NCI-H1417 (cell line): ENCODE measurements at regions not wholly inside any gene's neighbourhood (a gene's known extent, or its start where the extent isn't known, plus 50 kb on each side); places are given as distances from the start of the nearest gene placed in this dataset.

Experiments used
- DNase-seq, 3 experiments: peaks; one replicate each; lab custom pipeline; 2025; lab: John Stamatoyannopoulos, UW

DNA sequence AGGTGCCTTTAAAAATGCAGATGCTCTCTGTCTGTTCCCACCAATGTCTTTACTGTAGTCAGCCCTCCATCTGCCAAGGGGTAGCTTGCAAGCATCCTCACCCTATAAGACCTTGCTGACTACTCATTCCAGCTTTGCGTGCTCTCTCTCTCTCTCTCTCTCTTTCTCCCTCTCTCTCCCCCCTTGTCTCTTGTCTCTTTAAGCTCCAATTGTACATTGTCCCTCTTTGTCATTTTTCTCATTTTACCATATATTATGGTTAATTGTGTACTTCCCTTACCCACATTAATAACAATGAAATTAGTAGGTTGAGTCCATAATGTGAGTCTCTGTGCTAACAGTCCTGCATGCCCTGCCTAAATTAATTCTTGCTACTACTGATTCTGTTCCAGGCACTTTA, 350.2 kb upstream of the CDH4 start:
- no peak for DNase-seq

DNA sequence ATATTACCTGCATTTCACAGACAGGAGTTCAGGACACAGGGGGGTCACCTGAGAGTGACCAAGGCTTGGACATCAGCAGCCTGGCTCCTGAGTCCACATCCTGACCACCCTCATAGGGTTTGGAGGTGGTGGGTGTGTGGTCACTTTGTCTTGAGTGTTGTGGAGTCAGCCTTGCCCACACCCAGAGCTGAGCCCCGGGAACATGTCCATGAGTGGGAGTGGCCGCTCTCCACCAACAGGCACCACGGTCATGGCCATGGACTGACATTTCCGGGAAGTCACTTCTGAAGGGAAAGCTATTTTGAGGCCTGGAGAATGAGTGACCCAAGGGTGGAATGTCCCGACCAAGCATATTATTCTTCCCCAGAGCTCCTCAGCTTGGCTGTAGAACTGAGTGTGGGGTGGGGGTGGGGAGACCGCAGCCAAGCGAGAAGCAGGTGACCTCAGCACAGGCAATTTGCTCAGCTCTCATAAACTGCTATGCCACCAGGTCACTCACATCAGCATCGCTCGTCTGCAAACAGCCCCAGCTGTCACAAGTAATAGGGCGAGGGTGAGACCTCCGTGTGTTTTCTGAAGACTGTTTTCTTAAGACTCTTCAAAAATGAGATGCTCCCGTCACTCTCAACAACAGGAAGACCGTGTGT, 348.6 kb upstream of the CDH4 start:
- peak in 2 of 3 experiments; percentile 33 to 70 for DNase-seq

DNA sequence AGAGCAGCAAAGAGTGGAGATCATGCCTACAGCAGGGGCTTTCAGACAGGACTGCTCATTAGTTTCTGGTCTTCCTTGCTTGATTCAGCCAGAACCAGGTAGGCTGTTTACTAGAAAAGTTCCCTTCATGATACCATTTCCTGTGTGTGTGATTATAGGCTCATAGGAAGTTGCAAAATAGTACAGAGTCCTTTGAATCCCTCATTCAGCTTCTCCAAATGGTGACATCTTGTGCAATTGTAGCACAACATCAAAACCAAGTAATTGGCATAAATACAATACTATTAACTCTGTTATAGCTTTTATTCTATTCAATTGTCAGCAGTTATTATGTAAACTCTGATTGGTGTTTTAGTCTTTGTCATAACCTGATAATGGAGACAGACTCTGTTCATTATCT, 347.3 kb upstream of the CDH4 start:
- peak in 1 of 3 experiments; percentile 28 for DNase-seq

DNA sequence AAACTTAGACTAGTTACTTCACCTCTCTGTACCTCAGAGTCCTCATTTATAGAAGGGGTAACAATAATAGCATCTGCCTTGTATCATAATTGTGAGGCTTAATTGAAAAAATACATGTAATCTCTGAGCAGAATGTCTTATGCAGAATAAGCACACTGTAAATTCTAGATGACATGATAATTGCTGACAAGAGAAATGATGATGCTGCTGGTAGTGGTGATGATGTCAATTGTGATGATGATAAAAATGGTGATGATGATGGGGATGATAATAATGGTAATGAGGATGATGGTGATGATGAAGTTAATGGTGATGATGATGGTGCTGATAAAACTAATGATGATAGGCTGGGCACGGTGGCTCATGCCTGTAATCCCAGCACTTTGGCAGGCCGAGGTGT, 346.1 kb upstream of the CDH4 start:
- DNase-seq: no peak

DNA sequence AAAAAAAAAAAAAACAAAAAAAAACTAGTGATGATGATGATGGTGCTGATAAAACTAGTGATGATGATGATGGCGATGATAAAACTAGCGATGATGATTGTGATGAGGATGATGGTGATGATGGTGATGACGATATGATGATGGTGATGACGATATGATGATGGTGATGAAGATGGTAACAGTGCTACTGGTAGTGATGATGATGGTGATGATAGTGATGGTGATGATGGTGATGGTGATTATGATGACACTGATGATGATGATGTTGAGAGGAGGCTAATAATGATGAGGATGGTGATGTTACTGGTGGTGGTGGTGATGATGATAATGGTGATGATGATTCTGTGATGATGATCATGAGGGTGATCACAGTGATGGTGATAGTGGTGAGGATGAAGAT, 345.5 kb upstream of the CDH4 start:
- DNase-seq: no peak

DNA sequence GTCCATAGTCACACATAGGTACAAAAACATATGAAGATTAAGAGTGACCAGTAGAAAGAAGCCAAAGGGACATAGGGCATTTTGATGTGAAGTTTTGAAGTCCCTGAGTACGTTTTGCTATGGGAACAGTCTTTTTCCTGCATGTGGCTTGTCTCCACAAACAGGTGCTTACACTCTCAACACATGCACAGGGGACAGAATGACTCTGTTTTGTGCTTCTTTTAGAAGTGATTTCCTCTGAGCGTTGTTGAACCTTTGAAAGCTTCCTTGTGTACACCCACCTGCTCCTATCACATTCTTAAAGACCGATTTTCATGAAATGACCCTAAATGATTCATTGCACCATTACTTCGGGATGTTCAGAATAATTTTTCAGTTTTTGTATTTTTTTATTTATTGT, 338.8 kb upstream of the CDH4 start:
- no peak for DNase-seq

DNA sequence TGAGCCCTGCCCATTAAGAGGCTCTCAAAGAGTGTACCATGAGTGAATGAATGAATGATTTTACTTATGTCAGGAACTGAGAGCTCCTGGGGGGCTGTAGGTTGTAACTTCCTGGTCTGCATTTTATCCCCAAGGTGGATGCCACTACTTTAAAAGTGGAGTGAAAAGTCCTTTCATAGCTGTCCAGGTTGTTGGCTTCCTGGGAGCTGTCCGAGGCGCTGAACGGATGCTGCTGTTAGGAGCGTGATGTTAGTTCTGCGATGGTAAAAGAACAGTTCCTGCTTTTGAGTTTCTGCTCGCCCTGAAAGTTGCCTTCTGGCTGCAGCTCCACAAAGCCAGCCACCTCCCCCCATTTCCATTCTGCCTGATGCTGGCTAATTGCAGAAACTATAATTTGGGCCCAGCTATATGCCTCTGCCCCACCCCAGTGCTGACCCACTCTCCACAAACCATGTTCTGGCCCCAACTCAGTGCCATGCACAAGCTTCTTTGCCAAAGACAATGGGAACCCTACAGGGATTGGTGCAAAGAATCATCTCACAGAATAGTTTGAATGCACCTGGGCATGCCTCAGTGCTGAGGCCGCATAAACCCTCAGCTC, 330.9 kb upstream of the CDH4 start:
- DNase-seq: no peak

DNA sequence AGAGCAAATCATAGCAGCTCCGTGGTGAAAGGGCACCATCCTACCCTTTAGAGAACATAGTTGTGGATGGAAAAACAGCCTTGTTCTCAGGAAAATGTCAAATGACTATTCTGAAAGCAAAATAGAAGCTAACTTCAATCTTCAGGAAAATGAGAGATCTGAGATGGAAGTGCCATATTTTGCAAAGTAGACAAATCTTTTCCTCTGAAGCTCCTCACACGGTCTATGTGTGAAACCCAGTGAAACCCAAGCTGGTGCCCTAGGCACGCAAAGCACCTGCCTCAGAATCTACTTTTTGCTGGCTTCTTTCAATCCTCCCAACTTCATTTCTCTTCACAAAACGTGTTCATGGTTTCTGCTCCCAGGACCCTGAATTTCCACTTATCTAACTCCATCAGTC, 325.2 kb upstream of the CDH4 start:
- no peak for DNase-seq

DNA sequence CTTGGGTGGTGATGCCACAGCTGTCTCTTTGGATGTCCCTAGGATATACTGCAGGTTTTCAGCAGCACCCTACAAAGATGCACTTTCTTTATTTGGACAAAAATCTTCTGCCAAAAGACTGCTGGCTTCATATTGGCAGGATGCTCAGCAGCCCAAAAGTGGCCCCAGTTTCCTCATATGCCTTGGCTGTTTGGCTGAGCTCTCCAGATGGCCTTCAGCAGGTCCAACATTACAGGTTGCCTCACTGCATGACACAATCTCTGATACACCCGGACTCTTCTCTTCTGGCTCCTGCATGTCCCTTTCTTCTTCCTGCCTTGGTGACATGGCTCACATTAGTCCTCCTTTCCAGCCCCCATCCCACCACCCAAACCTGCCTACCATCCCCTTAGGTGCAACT, 323.7 kb upstream of the CDH4 start:
- no peak for DNase-seq

DNA sequence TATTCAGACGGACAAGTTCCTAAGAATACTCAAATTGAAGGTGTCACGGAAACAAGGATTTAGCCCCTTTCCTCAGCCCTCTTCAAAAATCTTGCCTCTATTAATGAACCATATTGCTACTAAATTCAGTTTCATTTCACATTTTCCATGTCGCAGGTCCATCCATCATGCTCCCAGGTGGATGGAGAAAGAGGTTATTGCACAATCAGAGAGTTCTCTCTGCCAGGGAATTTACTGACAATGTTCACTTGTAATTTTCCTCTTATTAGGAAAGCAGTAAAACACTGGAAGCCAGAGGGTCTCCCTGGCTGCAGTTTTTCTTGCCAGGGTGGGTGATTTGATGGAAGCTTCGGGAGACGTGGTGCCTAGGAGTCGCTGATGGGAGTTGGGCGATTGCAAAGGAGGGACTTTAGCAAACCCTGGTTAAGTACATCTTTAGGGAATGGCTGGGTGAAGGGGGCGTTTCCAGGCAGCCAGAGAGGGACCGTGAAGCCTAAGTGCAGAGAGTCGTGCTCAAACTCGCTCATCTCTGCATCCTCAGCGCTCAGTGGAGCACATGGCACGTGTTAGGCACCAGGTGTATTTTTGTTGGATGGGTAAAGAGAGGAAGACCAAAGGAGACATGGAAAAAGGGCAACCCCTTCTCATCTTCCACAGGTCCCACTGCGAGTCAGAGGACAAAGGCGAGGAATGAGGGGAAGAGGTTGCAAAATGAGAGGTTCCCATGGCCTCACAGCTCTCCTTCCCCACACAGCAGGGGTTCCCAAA, 321.9 kb upstream of the CDH4 start:
- DNase-seq: no peak

DNA sequence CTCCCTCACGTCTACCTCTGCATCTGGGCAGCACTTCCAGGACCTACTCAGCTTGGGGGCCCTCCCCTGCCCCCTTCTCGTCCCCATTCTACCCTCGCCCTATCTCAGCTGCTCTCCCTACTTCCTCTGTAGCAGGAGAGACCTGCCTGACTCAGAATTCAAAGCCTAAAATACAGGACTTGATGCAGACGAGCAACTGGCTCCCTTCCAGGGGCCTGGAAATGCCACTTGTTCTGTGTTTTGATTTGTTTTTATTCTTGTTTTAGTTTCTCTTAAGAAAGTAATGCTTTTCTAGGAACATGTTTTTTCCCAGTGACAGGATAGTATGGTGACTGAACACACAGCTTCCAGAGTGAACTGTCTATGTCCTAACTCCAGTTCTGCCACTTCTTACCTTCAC, 320.4 kb upstream of the CDH4 start:
- no peak for DNase-seq

DNA sequence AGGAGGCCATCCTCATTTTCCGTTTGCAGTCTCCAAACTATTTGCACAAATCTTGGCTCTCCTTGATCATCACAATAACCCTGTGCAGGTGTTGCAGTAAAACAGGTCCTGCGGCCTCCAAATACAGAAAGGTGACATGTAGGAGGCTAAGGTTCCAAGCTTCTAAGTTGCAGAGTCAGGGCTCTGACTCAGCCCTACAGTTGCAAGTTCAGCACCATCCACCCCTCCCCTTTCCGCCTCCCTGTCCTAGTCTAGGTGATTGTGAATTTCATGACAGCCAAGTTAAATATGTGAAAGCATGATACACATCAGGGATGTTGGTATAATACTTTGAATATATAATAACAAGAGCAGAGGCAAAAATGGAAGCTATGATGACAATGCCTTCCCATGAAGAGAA, 317.3 kb upstream of the CDH4 start:
- DNase-seq: no peak

DNA sequence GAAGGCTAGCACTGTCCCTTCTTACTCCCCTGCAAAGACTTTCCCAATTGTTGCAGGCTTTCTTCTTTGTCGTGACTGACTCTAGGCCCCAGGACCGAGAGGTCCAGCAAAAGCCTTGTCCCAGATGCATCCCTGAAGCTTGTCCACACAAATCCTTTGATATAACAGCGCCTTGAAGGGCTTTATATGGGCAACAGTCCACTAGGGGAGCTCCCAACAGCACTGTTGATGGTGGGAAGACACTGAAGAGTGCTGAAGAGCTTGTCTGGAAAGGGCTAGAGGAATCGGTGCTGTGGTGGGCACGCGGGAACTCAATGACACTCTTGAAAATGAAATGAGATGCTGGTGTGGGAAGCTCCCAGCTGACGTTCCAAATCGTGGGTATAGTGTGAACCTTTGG, 316.1 kb upstream of the CDH4 start:
- peak in 2 of 3 experiments; percentile 23 to 39 for DNase-seq

DNA sequence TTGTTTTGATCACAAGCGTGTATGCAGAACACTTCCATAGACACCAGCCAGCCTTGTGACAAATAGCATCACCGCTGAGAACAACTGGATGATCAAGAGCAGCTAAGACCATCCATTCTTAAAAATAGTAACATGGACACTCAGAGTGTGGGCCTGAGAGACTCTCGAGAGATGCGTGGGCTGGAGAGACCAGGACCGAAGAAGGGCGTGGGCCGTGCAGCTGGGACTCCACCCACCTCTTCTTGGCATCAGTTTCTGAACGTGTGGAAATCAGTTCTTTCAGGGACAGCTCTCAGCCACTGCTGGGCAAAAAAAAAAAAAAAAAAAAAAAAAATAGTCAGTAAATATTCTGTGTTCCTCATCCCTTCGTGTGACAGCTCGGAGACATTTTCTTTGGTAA, 314.5 kb upstream of the CDH4 start:
- DNase-seq: no peak

DNA sequence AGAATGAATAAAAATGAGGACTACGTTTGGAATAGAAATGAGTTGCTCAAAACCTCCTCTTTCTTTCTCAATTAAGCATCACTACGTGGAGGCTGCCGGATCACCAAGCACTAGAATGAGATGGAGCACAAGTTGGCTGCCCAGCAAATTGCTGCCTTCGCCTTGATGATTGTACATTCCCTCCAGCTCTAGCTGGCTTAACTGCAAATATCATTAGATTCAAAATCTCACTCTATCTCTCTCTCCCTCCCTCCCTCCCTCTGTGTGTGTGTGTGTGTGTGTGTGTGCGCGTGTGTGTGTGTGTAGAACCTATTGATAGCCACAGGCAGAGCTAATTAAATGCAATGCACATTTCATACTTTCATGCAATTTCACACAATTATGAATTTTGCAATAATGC, 310.7 kb upstream of the CDH4 start:
- no peak for DNase-seq

DNA sequence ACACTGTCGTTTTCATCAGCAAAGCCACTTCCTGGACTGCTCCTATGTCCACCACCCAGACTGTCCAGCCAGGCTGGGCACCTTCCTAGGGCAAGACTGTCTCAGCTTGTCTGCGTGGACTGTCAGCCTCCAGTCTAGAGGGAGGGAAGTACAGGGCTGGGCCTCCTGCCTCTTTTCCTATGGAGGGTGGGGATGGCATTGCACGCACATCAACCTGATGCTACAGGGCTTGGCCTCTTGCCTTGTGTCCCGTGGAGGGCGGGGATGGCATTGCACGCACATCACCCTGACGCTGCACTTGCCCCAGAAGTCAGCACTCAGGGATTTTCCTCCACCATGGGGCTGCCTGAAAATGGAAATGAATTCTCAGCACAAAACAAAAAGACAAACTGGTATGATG, 304.2 kb upstream of the CDH4 start:
- DNase-seq: no peak

DNA sequence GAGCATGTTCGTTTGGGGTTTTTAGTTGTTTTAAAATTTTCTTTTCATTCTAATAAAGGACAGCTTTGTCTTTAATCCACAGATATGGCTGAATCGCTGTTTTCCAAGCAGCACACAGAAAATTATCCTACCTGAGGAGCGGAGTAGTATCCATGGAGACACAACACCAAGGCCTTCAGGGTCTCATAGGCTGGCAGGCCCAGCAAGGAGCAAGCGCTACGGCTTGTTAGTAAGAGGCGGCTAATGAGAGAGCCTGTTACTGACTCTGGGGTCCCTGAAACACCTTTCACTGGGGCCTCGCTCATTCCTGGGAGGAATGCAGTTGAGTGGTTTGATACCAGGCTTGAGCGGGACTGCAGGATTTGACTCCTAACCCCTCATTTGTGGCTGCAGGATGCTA, 303.8 kb upstream of the CDH4 start:
- DNase-seq: peak in 1 of 3 experiments; percentile 20

DNA sequence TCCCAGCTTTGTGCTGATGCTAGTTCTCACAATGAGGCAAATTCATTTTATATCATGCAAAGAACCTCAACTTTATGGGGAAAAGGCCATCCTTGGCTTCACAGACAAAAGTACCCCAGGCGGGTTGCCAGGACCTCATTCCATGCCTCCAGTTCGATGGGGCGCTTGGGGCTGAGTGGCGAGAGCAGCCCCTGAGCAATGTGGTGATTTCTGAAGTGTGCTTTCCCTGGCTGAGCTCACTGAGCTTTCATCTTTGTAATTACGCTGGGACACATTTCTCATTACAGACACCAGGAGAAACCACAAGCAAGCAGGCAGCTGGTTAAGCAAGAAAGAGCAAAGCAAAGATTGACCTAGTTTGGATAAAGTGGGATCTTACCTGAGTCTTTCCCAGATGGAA, 301.5 kb upstream of the CDH4 start:
- peak in 1 of 3 experiments; percentile 27 for DNase-seq

DNA sequence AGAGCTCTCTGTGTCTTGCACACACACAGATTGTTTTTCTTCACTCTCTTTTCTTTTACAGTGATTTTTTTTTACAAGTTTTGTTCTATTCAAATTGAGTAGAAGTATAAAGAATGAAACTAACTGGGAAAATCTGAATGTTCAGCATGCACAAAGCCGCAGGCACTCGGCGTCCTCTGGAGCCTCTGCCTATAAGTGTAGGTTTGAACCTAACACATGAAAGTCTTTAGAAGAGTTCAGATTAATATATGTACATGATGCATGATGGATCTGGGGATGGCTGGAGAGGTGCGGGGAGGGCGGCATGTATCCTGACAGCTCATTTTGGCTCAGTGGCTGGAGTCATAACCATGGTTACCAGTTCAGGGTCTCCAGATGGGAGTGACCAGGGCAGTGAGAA, 301.1 kb upstream of the CDH4 start:
- no peak for DNase-seq

DNA sequence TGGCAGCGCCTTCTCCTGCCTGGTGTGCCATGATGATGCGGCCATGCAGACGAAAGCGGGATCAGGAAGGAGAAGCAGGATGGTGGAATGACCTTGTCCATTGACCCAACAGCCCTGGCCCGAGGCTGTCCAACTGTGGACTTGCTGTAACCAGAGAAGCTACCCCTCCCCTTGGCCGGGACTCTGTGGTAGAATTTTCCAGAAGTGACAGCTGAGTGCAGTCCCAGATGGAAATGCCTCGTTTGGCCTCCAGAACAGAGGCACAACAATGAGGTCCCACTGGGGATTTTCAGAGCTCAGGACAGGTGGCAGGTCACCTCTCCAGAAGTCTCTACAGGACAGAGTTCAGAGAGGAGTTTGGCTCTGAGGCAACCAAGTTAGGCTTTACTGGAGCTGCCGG, 299.2 kb upstream of the CDH4 start:
- DNase-seq: no peak

DNA sequence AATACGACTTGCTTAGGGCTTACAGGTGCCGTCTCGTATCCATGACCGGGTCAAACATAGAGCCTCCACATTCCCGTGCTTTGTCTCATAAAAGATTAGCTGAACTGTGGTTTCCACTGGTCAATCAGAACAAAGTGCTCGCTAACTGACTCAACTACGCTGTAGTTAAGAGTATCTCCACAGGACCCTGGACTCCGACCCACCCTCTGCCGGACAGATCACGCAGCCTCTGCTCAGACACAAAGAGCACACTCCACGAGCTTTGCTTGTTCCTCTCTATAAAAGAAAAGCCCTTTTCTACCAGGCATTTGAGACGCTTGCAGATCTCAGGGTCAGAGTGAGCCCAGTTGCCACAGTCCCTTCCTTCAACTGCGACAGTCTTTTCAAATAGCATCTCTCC, 298.7 kb upstream of the CDH4 start:
- no peak for DNase-seq

DNA sequence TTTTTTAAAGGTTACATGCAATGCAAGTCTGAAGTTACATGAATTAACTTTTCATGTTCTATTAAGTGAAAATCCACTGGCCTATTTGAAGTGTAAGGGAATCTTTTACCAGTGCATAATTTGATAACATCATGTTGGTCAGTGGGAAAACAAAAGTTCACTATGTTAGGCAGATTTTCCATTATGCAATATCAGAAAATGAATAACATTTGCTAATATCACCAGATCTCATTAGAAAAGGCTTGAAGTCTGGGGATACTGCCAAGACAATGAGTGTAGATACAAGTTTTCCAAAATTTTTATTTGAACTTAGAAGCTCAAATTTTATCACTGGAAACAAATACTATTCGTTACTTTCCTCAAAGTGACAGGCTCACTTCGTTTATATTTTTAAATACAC, 296.4 kb upstream of the CDH4 start:
- no peak for DNase-seq

DNA sequence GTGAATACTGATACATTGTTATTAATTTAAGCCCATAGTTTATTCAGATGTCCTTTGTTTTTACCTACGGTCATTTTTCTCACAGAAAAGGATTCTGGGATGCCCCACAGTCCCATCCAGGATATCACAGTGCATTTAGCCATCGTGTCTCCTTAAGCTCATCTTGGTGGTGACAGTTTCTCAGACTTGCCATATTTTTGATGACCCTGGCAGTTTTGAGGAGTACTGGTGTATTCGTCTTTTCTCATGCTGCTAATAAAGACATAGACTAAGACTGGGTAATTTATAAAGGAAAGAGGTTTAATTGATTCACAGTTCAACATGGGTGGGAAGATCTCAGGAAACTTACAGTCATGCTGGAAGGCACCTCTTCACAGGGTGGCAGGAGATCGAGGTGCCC, 295.9 kb upstream of the CDH4 start:
- DNase-seq: no peak

DNA sequence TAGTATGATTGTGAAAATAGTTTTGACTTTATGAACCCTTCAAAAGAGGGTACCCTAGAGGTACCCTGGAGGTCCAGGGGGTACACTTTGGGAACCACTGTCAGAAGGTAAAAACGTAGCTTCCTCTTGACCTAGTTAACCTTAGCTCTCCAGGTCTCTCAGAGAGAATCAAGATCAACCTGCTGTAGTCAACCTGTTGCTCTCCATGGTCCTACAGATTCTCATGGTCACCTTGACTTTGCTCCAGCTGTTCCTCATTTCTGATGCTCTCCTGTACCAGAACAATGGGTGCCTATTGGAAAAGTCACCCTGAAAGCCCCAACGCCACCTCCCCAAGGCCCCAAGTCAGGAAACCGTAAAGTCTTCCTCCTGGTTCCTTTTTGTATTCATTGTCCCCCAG, 294.4 kb upstream of the CDH4 start:
- no peak for DNase-seq
